Heart right ventricle (tissue), 16 donors: ENCODE measurements at regions not wholly inside any gene's neighbourhood (a gene's known extent, or its start where the extent isn't known, plus 50 kb on each side); places are given as distances from the start of the nearest gene placed in this dataset.
"Not testable (repeated sequence)": the region's sequence is repeated elsewhere in the genome, so short reads cannot be mapped to it uniquely, and the experiment has no call there.

Experiments used
- ATAC-seq, 8 donors: fragments of 200-7000 bp; cut with Tn5 transposase; one replicate each; pipeline ENCODE4 v1.9.1; 2020; ENCODE audit warnings: mild to moderate bottlenecking in 8 of 8, moderate library complexity in 8 of 8, moderate number of reproducible peaks in 1 of 8
- DNase-seq, 2 donors: peaks; one replicate each; pipeline ENCODE4 v3.0.0-alpha.2; 2020
- H3K27ac ChIP-seq, 10 donors: fragments of 200-600 bp; sonication (generic) in 2 of 10; one replicate each; pipeline versions ENCODE4 v1.5.0 to v1.8.0; 2020 to 2022; ENCODE audit warnings: mild to moderate bottlenecking in 3 of 10
- H3K27me3 ChIP-seq, 7 donors: fragments of 200-600 bp; one replicate each; pipeline ENCODE4 v1.8.0; 2021 to 2022; ENCODE audit warnings: mild to moderate bottlenecking in 2 of 7
- H3K36me3 ChIP-seq, 9 donors: fragments of 200-600 bp; sonication (generic) in 1 of 9; one replicate each; pipeline versions ENCODE4 v1.5.0 to v1.8.0; 2020 to 2022; ENCODE audit warnings: mild to moderate bottlenecking in 2 of 9
- H3K4me1 ChIP-seq, 9 donors: fragments of 200-600 bp; sonication (generic) in 1 of 9; one replicate each; pipeline versions ENCODE4 v1.5.0 to v1.8.0; 2020 to 2022; ENCODE audit warnings: mild to moderate bottlenecking in 4 of 9
- H3K4me3 ChIP-seq, 10 donors: fragments of 200-600 bp; sonication (generic) in 2 of 10; one replicate each; pipeline versions ENCODE4 v1.5.0 to v1.8.0; 2020 to 2022; ENCODE audit warnings: mild to moderate bottlenecking in 7 of 10, moderate library complexity in 2 of 10
- H3K9me3 ChIP-seq, 11 donors: fragments of 200-600 bp in 10 of 11; sonication (generic) in 2 of 11; one replicate each; pipeline versions ENCODE4 v1.5.0 to v1.8.0; 2013 to 2022; ENCODE audit warnings: mild to moderate bottlenecking in 2 of 11, control low read depth in 1 of 11, moderate library complexity in 1 of 11
- WGBS, 2 donors: extraction: QIAGEN DNeasy Blood & Tissue Kit; methylation state at CpG; one replicate each; pipeline ENCODE4 v1.1.7; 2013; ENCODE audit warnings: inconsistent platforms in 1 of 2; 5-methylcytosine and 5-hydroxymethylcytosine counted together
- intact Hi-C, 10 donors: fragments of 100-400 bp; cut with DNase I; formaldehyde crosslinking; loops; one replicate each; pipeline versions ENCODE4 v1.11.1 to v1.14.2; 2022
- TF ChIP-seq, protein P1 (sequence below), 9 donors: fragments of 200-600 bp; sonication (generic) in 2 of 9; IDR thresholded peaks; one replicate each; pipeline versions ENCODE4 v1.5.0 to v1.8.0; 2021 to 2022; ENCODE audit warnings: antibody characterized with exemption in 9 of 9, mild to moderate bottlenecking in 5 of 9, moderate library complexity in 1 of 9
- donor health status: Arrhythmogenic right ventricular cardiomyopathy.
- donor health status: ischemic (EF 13 %, LVEDD 7.1; RV severe dilation, severe dysfunction).
- donor health status: healthy with polysubstance abuse.
- donor health status: DM: no; HTN: yes; CAD: no.
- donor health status: DM: no; HTN: no; CAD: no.
- donor health status: ischemic (EF 25% LVEDD 6.9; RV normal size, moderate dysfunction).
- donor health status: ischemic (EF 25% LVEDD 5.7; RV mildly dilated, moderate dysfunction).
- donor health status: healthy.
- donor health status: DM: yes; HTN: yes; CAD: no.
- donor health status: Ischemic cardiomyopathy.
- donor health status: ischemic (EF 35%, LVEDD 5.7; RV mildly dilated, moderate dysfunction).
- donor health status: nonischemic (EF 11% LVEDD 7.7; RV severe dilation, severe dysfunction).
- donor health status: DM: yes; HTN: yes; CAD: no.
- donor health status: PGD.
- donor health status: ischemic (EF 29% LVEDD 5.4; RV normal size, mild dysfunction).
- donor health status: nonischemic (EF 23%, LVEDD 6.1; RV moderate dilation, normal function).

DNA sequence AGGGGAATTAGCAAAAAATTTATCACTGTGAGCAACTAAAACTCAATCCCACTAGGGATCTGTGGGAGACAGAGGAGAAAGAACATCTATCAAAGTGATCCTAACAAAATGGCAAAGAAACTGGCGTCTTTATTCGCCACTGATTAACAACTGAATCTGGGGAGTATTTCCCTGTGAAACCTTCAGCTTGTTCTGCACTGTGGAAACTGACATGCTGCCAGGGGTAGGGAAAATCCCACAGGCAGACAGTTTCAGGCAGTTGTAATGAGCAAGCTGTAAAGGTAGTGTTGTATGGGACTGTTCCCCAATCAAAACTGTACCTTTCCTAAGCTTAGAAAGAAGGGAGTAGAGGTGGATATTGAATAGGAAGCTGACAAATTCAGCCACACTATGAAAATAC, 611.7 kb downstream of the VGLL3 start:
- H3K4me3 ChIP-seq = no peak overlapping the region
- 84 to 86% methylated on average over 2 of the region's 2 CpGs for WGBS, 2 donors
- intact Hi-C loops = no loop called here
- ATAC-seq = no peak
- no peaks in the 10 kb centered on the region for H3K36me3 ChIP-seq
- no peak overlapping the region for H3K27ac ChIP-seq
- no peaks in the 10 kb centered on the region for H3K27me3 ChIP-seq
- no peaks in the 10 kb centered on the region for H3K4me1 ChIP-seq
- TF ChIP-seq, protein P1, sequence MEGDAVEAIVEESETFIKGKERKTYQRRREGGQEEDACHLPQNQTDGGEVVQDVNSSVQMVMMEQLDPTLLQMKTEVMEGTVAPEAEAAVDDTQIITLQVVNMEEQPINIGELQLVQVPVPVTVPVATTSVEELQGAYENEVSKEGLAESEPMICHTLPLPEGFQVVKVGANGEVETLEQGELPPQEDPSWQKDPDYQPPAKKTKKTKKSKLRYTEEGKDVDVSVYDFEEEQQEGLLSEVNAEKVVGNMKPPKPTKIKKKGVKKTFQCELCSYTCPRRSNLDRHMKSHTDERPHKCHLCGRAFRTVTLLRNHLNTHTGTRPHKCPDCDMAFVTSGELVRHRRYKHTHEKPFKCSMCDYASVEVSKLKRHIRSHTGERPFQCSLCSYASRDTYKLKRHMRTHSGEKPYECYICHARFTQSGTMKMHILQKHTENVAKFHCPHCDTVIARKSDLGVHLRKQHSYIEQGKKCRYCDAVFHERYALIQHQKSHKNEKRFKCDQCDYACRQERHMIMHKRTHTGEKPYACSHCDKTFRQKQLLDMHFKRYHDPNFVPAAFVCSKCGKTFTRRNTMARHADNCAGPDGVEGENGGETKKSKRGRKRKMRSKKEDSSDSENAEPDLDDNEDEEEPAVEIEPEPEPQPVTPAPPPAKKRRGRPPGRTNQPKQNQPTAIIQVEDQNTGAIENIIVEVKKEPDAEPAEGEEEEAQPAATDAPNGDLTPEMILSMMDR (IDR thresholded peaks at IDR 0.05) = no peak
- DNase-seq = no peak
- H3K9me3 ChIP-seq = peaks cover 0 to 10% (median 0%) of the 10 kb centered on the region in 11 donors

DNA sequence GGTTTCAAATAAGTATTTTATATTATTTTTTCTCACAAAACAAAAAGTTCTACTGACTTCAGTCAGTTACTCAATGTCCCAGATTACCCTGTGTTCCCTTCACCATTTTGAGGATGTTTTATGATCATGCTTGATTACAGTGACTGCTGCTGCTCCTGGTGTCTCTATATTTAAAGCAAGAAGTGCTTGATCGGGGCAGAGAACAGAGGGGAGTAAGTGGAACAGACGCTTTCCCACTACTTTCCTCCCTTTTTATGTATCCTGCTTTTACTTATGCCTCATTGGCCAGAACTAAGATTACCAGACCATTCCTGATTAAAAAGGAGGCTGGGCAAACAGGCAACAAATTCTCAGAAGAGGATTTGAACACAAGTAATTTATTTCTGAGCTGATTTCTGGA, 612.1 kb downstream of the VGLL3 start:
- Histone ChIP-seq H3K36me3 (no peaks in the 10 kb centered on the region), H3K9me3 (peaks cover 0 to 9% (median 0%) of the 10 kb centered on the region in 11 donors), H3K4me1 (no peaks in the 10 kb centered on the region), H3K27me3 (no peaks in the 10 kb centered on the region), H3K4me3 (no peak overlapping the region), H3K27ac (no peak overlapping the region)
- intact Hi-C loops = no loop called here
- WGBS, 2 donors = 68 to 76% methylated on average over 2 of the region's 2 CpGs
- TF ChIP-seq, protein P1 (IDR thresholded peaks at IDR 0.05) = no peak
- no peak for ATAC-seq
- no peak for DNase-seq

DNA sequence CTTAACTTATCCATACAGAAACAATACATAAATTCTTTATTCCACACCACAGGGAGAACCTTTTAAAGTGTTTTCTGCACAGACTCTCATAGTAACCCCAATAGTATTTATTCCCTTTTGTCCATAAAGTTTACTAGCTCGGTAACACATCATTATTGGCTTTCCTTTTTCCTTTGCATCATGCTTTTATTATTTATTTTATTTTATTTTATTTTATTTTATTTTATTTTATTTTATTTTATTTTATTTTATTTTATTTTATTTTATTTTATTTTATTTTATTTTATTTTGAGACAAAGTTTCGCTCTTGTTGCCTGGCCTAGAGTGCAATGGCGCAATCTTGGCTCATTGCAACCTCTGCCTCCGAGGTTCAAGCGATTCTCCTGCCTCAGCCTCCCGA, 655.4 kb downstream of the VGLL3 start:
- H3K4me3 ChIP-seq, DNase-seq, H3K9me3 ChIP-seq, H3K36me3 ChIP-seq, H3K4me1 ChIP-seq, ATAC-seq, H3K27ac ChIP-seq, intact Hi-C loops, H3K27me3 ChIP-seq: not testable (repeated sequence)
- 87 to 88% methylated on average over 6 of the region's 6 CpGs for WGBS, 2 donors

DNA sequence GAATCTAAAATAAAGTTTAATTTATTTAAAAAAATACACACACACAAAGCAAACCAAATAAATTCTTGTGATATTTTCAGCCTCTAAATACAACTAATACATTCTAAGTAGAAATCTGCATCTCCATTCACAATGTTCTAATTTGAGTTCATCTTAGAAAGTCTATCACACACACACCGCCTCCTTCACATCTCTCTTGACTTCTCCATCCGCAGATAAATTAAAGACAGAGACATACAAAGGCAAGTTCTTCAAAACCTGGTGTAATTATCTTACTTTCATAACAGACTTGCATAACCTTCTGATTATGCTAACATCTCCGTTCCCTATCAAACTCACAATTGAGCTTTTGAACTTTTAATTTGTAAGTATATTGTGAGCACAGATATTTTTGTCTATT, 657.3 kb downstream of the VGLL3 start:
- TF ChIP-seq, protein P1 (IDR thresholded peaks at IDR 0.05) = no peak
- WGBS, 2 donors = 91 to 94% methylated on average over 3 of the region's 3 CpGs
- H3K27me3 ChIP-seq = no peaks in the 10 kb centered on the region
- H3K4me3 ChIP-seq = no peak overlapping the region
- no peak overlapping the region for H3K27ac ChIP-seq
- intact Hi-C loops = no loop called here
- ATAC-seq (no peak), DNase-seq (no peak)
- H3K36me3 ChIP-seq = no peaks in the 10 kb centered on the region
- H3K4me1 ChIP-seq = no peaks in the 10 kb centered on the region
- peaks cover 0 to 7% (median 0%) of the 10 kb centered on the region in 11 donors for H3K9me3 ChIP-seq

DNA sequence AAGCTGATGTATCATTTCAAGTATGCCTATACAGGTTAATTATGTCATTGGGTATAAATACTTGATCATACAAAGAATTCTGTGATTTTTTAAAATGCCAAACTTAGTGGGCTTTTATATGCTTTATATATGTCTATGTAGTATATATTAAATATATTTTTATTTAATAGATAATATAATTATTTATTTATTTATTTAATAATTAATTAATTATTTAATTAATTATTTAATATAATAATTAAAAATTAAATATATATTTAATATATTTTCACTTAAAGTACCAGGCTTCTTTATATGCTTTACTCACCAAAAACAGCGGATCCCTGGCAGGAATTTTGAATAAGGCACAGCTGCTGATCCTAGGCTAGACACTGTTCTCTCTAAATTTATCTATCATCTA, 687.0 kb downstream of the VGLL3 start:
- no peaks in the 10 kb centered on the region for H3K27me3 ChIP-seq
- ATAC-seq (no peak), DNase-seq (no peak)
- intact Hi-C loops = no loop called here
- no peaks in the 10 kb centered on the region for H3K36me3 ChIP-seq
- no peak overlapping the region for H3K4me3 ChIP-seq
- no peaks in the 10 kb centered on the region for H3K4me1 ChIP-seq
- H3K9me3 ChIP-seq = peaks cover 0 to 6% (median 0%) of the 10 kb centered on the region in 11 donors
- WGBS, 2 donors = 95 to 96% methylated on average over 1 of the region's 1 CpG
- H3K27ac ChIP-seq = no peak overlapping the region
- TF ChIP-seq, protein P1 (IDR thresholded peaks at IDR 0.05) = no peak
